Fibroblast of mammary gland (primary cell): ENCODE measurements at regions not wholly inside any gene's neighbourhood (a gene's known extent, or its start where the extent isn't known, plus 50 kb on each side); places are given as distances from the start of the nearest gene placed in this dataset.

Experiments
- DNase-seq: peaks from one replicate; pipeline ENCODE4 v3.0.0-alpha.2; 2010; ENCODE audit warnings: low read depth
- H3K4me3 ChIP-seq: 2 replicates; pipeline ENCODE4 v1.5.1; 2011; ENCODE audit warnings: low read depth, mild to moderate bottlenecking, low read length, moderate library complexity; ENCODE audit not compliant: control insufficient read depth
- CTCF ChIP-seq: conservative IDR thresholded peaks from 2 replicates; pipeline ENCODE4 v1.5.1; 2011; ENCODE audit warnings: low read depth, low read length, inconsistent platforms; ENCODE audit not compliant: control insufficient read depth, insufficient read depth

DNA sequence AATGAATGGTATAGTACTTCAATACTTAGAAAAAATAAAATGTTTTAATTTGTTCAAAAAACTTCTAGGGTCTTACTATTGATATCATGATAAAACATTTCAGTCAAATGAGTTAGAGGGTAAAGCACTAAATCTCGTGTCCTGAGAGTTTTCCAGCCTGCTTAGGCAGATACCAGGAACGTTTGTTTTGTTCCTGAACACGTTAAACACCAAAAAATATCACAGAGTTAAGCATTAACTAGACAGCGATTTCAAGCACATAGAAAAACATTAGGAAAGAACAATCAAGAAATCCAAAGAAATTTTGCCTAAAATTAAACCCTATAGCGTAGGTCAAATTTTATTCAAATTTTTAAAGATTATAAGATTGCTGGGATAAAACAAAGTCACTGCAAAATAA is 204.6 kb upstream of the AGR3 start:
- TF ChIP-seq CTCF = no peak
- H3K4me3 ChIP-seq = no peak overlapping the region
- DNase-seq = no peak

DNA sequence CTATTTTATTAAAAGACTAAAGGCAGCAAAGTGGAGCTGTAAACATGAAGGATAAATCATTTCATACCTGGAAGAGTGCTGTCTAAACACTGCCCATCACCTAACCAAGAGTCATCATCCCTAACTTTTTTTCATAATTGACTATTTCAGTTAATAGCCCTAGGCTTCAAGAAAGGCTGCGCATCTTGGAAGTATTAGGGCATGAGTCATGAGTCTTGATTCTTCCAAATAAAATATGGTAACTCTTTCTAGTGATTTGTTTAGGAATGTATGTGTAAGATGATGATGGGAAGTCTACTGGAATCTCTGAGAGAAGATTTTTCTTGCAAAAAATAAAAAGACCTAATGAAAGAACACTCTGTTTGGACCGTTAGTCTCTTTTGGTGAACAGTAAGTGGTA is 207.7 kb upstream of the AHR start:
- H3K4me3 ChIP-seq = no peak overlapping the region
- peak; percentile 81 for DNase-seq
- TF ChIP-seq CTCF = no peak

DNA sequence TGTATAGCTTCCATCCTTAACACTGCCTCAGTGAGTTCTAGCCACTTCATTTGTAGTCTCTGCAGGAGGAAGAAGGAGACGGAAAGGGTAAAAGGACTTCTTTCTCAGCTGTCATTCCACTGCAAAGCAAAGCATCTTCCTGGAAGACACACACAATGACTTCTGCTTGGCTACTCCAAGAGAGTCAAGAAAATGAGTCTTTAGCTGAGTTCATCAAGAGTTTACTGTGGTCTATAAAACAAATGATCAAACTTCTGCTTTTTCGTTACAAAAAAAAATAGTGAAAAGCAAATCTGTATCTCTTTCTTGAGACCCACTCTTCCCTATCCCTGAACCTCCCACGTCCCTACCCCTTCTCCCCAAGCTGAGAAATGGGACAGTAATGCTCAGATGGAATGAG is 205.0 kb upstream of the AHR start:
- no peak for TF ChIP-seq CTCF
- no peak overlapping the region for H3K4me3 ChIP-seq
- no peak for DNase-seq

DNA sequence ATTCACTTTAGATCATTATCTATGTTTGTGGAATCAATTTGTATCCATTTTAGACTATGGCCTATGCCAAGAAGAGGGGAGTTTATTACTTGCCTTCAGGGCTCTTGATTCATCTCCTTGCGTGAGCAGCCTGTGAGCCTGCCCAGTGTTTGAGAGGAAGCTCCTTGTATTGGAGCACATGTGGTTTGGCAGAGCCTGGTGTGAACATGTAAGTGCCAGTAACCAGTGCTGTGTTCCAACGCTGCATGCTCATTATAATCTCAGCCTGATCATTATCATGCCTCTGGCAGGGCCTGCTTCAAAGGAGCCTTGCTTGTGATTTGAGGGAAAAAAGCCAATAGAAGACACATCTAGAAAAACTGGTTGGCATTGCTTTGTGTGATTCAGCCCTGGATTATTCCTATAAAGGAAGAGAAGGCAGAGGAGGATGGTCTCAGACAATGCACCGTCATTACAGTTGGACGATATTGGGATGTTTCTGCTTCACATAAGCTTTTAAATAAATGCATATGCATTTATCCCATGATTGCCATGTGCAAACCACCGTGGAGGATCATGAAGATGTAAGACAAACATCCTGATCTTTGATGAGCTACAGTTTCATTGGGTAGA is 203.4 kb upstream of the AHR start:
- no peak overlapping the region for H3K4me3 ChIP-seq
- no peak for TF ChIP-seq CTCF
- peak; percentile 25 for DNase-seq

DNA sequence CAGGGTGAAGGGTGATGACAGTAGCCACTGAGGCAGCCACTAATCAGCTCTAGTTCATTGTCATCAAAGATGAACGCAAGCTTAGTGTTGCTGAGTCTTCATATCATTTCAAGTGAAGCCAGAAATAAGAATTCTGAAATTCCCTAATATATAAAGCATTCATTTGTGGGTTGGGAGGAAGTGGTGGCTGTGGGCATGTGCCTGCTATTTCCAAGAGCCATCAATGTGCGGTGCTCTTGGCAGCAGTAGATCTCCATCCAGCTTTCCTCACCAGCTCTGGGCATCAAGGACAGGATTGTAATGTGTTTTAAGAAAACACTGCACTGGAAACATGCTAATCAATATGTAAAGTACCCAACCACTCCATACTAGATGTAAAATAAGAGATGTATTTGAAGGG is 202.5 kb upstream of the AHR start:
- no peak for TF ChIP-seq CTCF

DNA sequence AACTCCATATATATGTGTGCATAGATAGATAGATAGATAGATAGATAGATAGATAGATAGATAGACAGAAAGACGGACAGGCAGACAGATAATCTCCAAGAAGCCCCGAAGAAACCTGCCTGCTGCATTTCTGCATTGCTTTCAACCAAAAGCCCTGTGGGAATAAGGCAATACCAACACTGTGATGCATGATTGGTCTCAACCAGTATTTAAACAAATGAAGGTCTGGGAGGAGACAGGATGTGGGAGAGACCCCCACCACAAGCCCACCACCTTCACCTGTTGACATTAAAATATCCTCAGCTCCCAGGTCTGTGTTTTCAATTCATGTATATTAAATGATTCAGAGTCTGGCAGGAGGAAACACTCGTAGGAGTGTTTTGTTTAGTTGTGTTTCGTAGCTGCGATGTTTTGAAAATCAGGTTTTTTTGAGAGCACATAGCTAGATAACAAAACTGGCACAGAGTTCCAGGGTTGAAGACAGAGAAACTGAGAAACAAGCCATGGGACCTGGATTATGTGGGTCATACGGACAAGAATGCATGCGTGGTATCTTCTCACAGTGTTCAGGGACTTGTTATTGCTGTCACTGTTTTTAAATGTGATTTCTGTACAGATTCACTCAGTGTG is 200.7 kb upstream of the AHR start:
- no peak overlapping the region for H3K4me3 ChIP-seq
- no peak for DNase-seq
- TF ChIP-seq CTCF = no peak

More for the DNA sequence above, 202.5 kb upstream of the AHR start:
- DNase-seq = no peak
- H3K4me3 ChIP-seq = no peak overlapping the region
